Activated T-cell treated with anti-CD3 and anti-CD28 coated beads, Interleukin-2, amount 50 U/mL, for 1 hour (primary cell): ENCODE measurements at regions not wholly inside any gene's neighbourhood (a gene's known extent, or its start where the extent isn't known, plus 50 kb on each side); places are given as distances from the start of the nearest gene placed in this dataset.

Experiments used
- DNase-seq: peaks from one replicate; pipeline ENCODE4 v3.0.0-alpha.2; 2020

DNA sequence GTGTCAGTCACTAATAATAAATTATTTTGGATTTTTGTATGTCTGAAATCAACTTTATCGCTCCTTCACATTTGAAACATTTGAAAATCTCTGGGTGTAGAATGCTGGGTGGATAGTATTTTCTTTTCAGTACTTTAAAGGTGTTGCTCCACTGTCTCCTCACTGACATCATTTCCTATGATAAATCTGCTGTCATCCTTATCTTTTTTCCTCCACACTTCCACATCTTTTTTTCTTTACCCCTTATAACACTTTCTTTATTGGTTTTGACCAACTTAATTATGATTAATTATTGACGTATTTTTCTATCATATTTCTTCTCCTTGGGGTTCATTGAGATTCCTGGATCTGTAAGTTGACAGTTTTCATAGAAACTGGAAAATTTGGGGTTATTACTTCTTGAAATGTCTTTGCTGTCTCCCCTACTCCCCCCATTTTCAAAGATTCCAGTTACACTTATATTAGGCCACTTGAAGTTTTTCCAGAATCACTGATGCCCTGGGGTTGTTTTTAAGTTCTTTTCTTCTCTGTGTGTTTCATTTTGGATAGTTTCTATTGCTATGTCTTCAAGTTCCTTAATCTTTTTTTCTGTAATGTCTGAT lies 177.5 kb upstream of the DIO3 start:
- DNase-seq = no peak

DNA sequence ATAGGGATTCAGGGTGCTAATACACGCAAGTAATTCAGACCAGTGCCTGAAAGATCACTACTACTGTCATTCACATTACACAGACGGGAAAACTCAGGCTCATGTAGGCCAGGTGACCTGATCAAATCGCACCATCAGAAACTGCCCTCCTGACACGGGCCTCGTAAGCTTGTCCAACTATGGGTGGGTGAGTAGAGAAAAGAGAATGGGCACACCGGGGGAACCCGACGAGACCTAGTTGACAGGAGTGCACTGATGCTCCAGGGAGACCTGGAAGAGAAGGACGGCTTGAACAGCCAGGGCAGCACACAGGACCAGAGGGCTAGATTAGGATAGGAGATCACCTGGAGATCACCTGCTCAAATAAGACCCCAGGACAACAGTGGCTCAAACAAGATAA lies 166.9 kb upstream of the DIO3 start:
- DNase-seq = no peak

DNA sequence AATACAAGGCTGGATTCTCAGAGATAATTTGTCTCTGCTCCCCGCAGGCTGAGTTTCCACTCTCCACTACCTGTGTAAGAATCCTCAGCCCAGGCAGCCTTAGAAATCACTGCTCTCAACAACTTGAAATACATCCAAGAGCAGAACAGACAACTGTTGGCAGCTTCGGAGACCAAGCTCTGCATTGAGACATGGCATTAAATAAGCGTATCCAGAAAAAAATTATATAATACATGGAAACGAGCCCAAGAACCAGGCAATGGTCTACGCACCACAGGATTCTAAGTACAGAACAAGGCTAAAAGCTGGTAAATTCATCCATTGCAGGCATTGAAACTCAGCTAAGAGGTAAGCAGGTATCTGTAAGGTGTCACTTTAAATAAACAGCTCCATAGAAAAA lies 165.5 kb upstream of the DIO3 start:
- no peak for DNase-seq

DNA sequence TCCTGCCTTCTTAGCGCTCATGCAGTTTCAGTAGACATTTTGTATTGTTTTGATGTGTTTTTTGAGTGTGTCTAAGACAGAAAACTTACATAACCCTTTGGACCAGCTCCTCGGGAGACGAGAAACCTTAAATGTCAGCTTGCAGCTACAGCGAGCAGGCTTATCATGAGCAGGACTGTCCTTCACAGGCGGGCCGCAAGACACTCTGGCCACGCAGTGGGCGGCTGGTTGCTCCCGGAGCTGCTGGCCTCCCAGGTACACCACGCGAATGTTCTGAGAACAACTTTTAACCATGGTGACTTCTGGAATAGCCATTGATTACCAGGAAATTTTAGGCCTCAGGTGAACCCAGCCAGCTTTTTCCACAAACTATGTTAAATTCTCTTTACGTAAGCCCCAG lies 164.1 kb upstream of the DIO3 start:
- DNase-seq = no peak

DNA sequence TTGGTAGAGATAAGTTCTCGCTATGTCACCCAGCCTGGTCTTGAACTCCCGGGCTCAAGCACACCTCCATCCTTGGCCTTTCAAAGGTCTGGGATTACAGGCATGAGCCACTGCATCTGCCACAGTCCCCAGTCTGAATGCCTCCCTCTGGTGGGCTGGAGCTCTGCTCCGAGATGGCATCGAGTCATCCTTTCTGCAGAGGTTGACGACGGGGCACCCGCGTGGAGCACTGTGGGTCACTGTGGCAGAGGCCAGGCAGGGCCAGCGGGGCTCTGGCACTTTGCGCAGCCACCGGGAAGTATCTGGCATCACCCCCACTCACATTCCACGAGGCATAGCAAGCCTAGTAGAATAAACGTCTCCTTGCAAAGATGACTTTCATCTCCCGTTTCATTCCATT lies 163.3 kb upstream of the DIO3 start:
- no peak for DNase-seq

DNA sequence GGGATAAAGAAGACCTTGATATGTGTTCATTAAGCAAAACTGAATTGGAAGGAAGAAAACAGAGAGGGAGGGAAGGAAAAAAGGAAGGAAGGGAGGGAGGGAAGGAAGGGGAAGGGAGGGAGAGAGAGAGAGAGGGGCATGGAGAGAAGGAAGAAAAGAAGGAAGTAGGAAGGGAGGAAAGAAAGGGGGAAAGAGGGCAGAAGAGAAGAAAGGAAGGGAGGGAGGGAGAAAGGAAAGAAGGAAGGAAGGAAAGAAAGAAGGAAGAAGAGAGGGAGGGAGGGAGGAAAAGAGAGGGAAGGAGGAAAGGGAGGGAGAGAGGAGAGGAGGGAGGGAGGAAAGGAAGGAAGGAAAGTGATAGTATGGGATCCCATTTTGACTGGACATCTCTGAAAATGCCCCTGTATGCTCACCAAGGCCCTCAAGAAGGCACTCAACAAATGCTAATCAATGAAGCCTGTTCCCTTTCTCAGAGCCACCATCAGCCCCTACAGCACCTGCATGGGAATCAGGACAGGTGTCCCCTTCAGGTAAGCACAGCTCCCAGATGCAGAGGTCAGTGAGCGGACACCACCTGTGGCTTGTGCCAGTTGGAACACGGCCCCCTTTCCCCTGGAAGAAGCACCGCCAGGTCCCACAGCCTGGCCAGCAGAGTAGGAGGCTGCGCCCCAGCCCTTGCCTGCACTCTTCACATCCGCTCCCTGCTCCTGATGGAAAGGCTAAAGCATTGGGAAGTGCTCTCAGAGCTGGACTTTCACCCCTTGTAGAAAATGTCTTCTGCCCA lies 161.4 kb upstream of the DIO3 start:
- DNase-seq = no peak

DNA sequence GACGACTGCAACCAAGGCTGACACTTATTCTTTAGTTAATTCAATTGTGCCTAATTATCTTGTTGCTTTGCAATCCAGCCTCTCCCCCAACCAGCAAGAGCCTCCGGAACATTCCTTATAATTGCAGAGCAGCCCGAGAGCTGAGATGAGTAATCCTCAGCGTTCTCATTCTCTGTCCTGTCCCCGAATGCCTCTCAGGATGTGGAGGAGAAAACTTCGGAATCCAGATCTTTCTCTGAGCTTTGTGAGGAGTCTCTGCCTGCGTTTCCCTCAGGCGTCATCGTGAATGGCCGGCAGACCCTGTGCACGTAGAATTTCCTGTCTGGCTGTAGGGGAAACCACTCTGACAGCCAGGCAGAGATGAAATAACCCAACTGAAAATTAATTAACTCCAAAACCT lies 160.5 kb upstream of the DIO3 start:
- no peak for DNase-seq

DNA sequence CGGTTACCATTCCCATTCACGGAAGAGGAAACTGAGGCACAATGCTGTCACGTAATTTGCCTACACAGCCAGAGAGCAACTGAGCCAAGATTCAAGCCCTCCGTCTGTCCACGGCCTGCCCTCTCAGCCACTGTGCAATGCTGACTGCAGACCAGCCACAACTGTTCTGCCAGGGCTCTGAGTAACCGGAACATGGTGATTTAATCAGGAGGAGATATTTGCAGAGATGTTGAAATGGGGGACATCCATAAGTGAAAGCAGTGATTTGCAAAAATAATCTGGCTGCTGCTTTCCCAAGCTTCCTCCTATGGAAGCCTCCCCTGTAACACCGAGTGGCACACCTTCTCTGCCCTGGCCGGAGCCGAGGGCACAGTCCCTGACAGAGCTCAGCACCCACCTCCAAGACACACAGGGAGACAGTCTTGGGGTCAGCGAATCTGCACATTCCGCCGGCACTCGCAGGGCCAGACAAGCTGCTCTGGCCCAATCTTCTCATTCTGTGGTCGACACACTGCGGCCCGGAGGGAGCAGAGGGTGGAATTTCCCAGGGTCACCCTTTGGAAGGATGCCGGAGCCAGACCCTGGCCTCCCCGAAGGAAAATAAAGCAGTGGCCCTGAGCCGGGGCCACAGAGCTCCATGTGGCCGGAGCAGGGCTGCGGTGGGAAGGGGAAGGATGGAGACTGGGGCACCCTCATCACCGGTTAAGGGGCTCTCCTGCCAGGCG lies 158.2 kb upstream of the DIO3 start:
- DNase-seq = no peak

DNA sequence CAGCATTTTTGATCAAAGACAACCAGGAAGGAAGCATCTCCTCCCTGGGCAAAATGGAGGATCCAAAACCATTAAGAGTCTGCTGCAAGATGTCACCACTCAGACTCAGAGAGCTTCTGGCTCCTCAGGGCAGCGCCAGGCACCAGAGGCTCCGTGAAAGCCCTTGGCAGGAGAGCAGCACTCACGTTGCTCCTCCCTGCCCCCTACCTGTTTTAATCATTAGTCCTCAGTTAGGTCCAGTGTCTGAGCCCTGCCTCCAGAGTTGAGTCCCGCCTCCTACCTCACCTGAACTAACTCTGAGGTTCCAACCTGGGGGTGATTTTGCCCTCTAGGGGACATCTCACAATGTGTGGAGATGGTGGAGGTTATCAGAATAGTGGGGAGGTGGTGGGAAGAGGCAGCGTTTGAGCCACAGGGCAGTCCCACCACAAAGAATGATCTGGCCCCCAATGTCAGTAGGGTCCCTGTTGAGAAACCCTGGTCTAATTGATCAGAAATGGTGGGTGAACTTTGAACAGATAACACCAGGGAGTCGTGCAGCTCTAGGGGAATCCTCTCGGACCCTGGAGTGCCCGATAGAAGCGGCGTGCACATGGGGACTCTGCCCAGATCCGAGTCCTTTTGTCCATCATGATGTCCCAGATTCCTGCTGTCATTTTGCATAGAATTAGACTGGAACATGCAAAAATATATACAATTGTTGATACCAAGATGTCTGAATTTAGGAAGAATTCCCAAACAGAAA lies 156.7 kb upstream of the DIO3 start:
- DNase-seq = no peak

DNA sequence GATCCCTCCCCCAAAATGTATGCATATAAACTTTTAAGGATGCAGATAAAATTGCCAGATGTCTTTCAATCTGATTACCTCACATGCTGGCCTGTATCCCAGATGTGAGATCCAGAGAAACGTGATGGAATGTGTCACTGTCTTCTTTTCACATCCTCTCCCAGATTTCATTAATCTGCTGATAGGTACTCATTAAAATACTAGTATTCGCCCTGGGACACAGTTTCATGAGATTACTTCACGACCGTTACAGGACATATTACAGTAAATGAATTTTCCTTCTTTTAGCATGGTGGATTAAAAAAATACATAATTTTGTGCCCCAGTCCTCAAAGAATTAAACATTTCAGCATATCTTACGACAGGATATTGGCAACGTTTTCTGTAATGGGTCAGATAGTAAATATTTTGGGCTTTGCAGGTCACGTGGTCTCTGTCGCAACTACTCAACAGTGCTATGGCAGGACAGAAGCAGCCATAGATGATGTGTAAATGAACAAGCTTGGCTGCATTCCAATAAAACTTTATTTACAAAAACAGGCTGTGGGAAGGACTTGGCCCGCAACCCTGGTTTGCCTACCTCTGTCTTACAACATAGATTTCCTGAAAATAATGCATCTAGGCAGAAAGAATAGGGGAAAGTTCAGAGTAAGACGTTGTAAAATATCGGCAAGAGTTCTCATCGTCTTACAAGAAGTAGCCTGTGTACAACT lies 156.0 kb upstream of the DIO3 start:
- DNase-seq = no peak

DNA sequence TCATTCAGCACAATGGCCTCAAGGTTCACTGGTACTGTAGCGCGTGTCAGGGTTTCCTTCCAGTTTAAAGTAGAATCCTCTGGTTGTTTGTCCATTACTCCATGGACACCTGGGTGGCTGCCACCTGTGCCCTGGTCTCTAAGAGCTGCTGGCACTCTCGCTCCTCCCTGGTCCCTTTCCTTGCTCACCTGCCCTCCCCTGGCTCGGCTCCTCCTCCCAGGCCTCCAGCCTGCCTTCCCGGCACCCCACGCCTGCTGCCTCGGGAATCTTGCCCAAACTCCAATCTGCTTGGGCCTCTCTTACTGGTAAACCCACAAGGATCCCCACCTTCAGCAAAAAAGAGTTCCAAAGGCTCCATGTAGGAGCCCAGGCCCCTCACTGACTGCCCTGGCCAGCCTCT lies 154.4 kb upstream of the DIO3 start:
- no peak for DNase-seq

DNA sequence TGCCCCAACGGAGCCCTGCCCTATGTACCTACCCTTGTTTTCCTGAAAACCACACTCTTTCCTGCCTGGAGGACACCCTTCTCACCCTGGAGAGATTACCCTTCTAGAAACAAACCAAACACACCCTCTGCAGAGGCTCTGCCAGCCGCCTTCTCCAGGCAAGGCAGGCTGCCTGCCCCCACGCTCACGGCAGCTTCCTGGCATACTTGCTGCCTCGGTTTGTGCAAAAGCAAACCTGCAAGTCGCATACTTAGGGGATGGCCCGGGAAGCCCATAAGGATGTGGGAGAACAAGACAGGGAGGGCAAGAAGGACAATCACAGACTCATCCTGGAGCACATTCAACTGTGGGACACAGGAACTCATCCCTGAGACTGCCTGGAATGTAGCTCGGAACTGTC lies 154.0 kb upstream of the DIO3 start:
- no peak for DNase-seq

DNA sequence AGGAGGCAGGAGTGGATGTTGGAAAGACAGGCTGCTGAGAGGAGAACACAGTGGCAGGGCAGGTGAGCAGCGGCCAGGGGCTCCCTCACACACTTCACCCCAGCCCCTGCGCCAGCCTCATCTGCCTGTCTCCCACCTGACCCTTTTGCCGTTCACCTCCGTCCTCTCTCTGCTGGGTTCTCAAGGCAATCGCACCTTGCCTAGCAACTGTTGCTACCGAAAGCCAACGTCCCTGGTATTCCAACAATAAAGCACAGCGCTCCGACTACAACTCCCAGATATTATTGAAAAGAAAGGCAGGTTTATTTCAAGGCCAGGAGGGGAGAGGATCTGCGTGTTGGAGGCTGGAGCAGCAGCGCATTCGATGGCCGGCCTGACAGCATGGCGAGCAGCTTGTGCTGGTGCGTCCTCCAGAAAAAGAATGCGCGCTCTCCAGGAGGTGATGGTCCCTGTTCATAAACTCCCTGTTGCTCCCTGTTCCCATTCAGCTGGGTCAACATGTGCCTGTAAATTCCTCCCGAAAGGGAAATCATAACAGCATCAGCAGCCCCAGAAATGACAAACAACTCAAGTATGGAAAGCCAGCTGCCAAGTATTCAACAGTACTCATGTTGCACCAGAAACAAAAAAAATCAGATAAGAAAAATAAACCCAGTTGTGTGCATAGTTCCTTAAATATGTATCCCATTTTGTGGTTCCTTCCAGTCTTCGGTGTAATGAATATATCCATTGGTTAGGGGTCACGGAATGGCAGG lies 153.0 kb upstream of the DIO3 start:
- DNase-seq = no peak

DNA sequence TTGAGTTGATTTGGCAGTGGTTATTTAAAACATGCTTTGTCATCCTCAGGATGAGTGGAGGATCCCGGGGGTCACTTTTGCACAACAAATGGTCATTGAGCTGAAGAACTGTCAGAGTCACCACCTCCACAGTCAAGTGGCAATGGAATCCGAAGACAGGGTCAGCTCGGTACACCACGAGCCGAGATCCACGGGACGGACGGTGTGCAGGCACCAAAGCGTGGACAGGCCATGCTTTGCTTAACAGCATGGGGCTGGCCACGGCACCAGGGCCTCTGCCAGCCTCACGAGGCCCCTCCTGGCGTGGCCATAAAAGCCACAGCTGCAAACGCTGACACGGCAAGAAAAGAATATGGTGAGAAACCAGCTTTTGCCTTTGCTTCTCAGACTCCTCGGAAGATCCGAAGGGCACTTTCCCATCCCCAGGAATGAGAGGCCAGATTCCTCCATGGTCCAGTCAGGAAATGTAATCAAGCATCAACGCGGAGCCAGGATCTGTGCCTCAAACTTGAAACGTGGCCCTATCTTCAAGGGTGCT lies 152.2 kb upstream of the DIO3 start:
- DNase-seq = no peak

DNA sequence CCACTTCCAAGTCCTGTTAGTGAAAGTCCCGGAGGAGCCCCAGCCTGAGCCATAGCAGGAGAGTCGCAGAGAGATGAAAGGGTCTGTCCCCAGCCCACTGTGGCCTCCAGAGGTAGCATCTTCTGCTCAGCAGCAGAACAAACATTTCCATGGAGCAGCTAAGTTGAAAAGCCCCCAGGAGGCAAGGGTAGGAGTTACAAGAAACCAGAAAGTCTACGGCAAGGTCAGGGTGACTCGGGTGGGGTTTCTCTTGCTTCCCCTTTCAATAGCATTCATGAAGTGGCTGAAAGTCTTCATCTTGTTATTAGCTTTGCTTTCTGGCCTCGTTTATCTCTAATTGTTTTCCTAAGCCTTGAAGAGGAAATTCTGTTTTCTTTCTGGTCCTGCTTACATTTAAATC lies 151.2 kb upstream of the DIO3 start:
- DNase-seq = no peak

DNA sequence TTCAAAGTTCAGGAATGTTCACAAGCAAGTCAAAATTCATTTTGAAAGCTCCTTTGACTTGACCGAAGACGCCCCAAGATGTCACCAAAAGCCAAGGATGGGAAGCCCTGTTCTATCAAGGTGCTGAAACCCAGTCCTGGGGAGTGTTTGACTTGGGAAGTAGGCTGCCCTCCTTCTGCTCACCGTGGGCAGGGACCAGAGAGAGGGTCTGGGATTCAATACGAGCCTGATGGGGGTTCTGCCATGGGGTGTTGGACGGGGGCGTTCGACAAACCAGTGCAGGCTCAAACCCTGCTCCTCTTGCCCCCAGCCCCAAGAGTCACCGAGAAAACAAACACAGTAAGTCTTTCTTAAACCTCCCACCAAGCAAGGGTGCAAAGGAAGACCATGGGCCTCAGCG lies 150.1 kb upstream of the DIO3 start:
- DNase-seq = no peak

DNA sequence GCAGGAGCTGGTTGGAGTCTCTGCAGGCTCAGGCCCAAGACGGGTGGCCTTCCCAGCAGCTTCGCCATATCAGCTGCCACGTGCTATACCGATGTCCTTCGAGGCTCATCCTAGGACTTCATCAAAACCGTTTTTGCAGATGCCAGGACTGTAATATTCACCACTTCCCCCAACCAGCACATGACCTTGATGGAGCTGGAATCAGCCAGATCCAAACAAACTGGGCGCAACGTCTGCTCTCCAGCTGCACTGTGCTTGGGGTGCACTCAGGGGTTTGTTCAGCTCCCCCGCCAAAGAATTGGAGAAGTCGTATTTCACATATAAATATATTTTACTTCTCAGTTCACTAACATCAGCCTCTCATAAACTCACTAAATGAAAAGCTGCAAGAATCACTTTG lies 149.5 kb upstream of the DIO3 start:
- no peak for DNase-seq

DNA sequence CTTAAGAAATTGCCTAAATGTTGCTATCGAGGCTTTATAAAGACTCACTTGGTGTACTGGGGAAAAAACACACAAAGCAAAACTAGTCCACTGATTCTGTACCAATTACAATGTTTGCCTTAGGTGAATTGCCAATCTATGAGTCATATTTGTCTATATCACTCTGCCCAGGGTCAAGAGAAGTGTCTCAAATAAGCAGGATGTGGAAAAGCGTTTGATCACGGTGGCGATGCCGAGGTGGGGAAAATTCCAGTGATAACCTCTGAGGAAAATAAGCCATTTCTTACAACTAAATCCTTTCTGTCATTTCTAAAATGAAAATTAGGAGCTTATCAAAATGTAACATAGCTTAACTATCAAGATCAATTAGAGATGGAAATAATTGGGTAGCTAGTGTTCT lies 148.6 kb upstream of the DIO3 start:
- no peak for DNase-seq

DNA sequence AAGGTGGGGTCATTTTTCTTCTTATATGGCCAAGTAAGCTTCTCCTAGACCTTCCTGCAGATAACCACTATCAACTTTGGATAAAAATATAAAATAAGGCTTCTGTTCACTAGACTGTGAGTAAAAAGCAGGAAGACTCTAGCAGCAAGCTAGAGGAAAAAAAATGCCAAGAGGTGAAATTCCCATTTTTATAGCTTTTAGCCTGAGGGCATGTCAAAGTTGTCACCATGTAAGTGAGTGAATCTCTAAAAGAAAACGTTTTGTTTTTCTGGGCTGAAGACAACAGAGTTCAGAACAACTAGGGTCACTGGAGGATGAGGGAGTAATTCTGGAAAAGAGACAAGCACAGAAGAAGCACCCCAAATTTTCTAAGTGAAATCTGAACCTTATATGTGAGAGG lies 143.9 kb upstream of the DIO3 start:
- no peak for DNase-seq

DNA sequence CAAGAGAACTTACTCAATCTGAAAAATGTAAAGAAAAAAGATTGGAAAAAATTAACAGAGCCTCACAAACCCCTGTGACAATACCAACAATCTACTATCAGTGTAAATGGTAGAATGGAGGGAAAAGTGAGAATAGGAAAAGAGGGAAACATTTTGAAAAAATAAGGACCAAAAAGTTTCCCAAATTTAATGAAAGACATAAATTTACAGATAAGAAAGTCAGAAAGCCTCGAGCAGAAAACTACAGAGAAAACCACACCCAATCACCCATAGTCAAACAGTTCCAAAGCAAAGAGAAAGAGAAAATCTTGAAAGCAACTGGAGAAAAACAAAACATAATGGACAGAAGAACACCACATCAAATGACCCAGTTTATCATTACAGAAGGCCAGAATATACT lies 142.7 kb upstream of the DIO3 start:
- DNase-seq = no peak

DNA sequence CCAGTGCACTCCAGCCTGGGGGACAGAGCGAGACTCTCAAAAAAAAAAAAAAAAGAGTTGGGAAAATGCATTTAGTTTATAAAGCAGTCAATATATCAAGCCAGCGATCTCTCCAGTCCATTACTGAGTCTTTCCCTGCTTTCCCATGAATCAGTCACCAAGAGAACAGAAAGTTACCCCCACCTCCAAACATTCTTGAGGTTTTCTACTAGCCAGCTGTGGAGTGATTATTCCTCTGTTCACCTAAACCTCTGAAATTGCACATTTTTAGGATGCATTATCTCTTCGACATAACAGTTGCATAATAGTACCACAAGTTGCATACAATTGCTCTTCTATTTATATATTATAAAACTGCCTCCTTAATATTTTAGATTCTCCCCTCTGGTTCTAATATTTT lies 134.8 kb upstream of the DIO3 start:
- no peak for DNase-seq

DNA sequence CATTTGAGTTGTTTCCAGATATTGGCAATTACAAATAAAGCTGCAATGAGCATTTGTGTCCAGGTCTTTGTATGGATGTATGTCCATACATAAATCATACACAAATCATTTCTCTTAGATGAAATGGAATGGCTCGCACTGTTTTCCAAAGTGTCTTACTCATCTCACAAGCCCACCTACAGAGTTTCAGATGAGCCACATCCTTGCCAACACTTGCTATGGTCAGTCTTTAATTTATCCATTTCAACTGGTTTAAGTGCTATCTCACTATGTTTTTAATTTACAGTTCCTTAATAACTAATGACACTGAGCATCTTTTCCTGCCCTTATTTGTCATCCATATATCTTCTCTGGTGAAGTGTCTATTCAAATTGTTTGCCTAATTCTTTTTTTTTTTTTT lies 132.9 kb upstream of the DIO3 start:
- DNase-seq = no peak
